HEK293 (cell line): ENCODE measurements at regions not wholly inside any gene's neighbourhood (a gene's known extent, or its start where the extent isn't known, plus 50 kb on each side); places are given as distances from the start of the nearest gene placed in this dataset.

Source experiments
- CTCF ChIA-PET: fragments of 350-600 bp; formaldehyde crosslinking; extraction: SDS; loops from one replicate; lab custom pipeline; 2021; ENCODE audit warnings: antibody characterized with exemption; lab: Yijun Ruan, JAX
- POLR2A ChIA-PET: fragments of 300-600 bp; formaldehyde crosslinking; extraction: SDS; loops from one replicate; lab custom pipeline; 2020; ENCODE audit warnings: antibody characterized with exemption, inconsistent platforms; lab: Yijun Ruan, JAX
- H3K27ac ChIP-seq: fragments of 200-500 bp; sonication (Bioruptor generic); 2 replicates; pipeline ENCODE4 v1.5.1; 2014; ENCODE audit warnings: low read depth, low read length, control low read depth, inconsistent platforms; ENCODE audit errors: extremely low read depth
- H3K36me3 ChIP-seq, 2 experiments: fragments of 200-500 bp in 1 of 2; sonication (Bioruptor generic) in 1 of 2; 1 replicate in 1 of 2; 2 replicates in 1 of 2; pipeline ENCODE4 v1.5.1; 2014 to 2017; ENCODE audit warnings: inconsistent platforms in 2 of 2, low read length in 2 of 2; ENCODE audit not compliant: control insufficient read depth in 2 of 2, insufficient read depth in 1 of 2
- H3K4me1 ChIP-seq: fragments of 200-500 bp; sonication (Bioruptor generic); 2 replicates; pipeline ENCODE4 v1.5.1; 2014; ENCODE audit warnings: mild to moderate bottlenecking, low read length, inconsistent platforms; ENCODE audit not compliant: control insufficient read depth, insufficient read depth
- H3K4me3 ChIP-seq: 2 replicates; pipeline ENCODE4 v1.5.1; 2011; ENCODE audit warnings: low read depth, mild to moderate bottlenecking, control low read depth, low read length, moderate library complexity
- H3K9me3 ChIP-seq: fragments of 200-500 bp; sonication (Bioruptor generic); 2 replicates; pipeline ENCODE4 v1.5.1; 2014; ENCODE audit warnings: low read depth, low read length, inconsistent platforms; ENCODE audit not compliant: control insufficient read depth, insufficient read depth
- HOXC10 ChIP-seq: sonication (generic); formaldehyde crosslinking; IDR thresholded peaks from 2 replicates; pipeline ENCODE4 v1.8.1; 2023; ENCODE audit warnings: mild to moderate bottlenecking, missing genetic modification reagents
- KLF1 ChIP-seq: fragments of 450-650 bp; formaldehyde crosslinking; IDR thresholded peaks from 2 replicates; pipeline ENCODE4 v1.5.1; 2016; ENCODE audit warnings: missing biosample characterization, missing genetic modification characterization
- MZF1 ChIP-seq: fragments of 450-650 bp; formaldehyde crosslinking; IDR thresholded peaks from 2 replicates; pipeline ENCODE4 v1.5.1; 2017; ENCODE audit warnings: missing biosample characterization, missing genetic modification characterization, borderline replicate concordance
- ZFP3 ChIP-seq: fragments of 450-650 bp; formaldehyde crosslinking; IDR thresholded peaks from 2 replicates; pipeline ENCODE4 v1.5.1; 2016; ENCODE audit warnings: low read depth, missing biosample characterization, missing genetic modification characterization
- ZNF157 ChIP-seq: fragments of 450-650 bp; formaldehyde crosslinking; IDR thresholded peaks from 2 replicates; pipeline ENCODE4 v1.5.1; 2016; ENCODE audit warnings: missing biosample characterization, missing genetic modification characterization
- ZNF19 ChIP-seq: fragments of 450-650 bp; formaldehyde crosslinking; IDR thresholded peaks from 2 replicates; pipeline ENCODE4; 2016; ENCODE audit warnings: missing biosample characterization, missing genetic modification characterization, low read depth
- ZNF223 ChIP-seq: fragments of 450-650 bp; formaldehyde crosslinking; IDR thresholded peaks from 2 replicates; pipeline ENCODE4 v1.5.1; 2016; ENCODE audit warnings: missing biosample characterization, missing genetic modification characterization
- ZNF274 ChIP-seq, 2 experiments: fragments of 200-500 bp in 1 of 2; fragments of 450-650 bp in 1 of 2; sonication (Bioruptor generic) in 1 of 2; formaldehyde crosslinking in 1 of 2; IDR thresholded peaks; 2 replicates each; pipeline versions ENCODE4 v1.5.1 to v1.6.1; 2014 to 2016; ENCODE audit warnings: borderline replicate concordance in 1 of 2, inconsistent platforms in 1 of 2, low read length in 1 of 2, missing biosample characterization in 1 of 2, missing genetic modification characterization in 1 of 2
- ZNF324 ChIP-seq: fragments of 450-650 bp; formaldehyde crosslinking; IDR thresholded peaks from 2 replicates; pipeline ENCODE4 v1.5.1; 2016; ENCODE audit warnings: missing biosample characterization, missing genetic modification characterization
- ZNF521 ChIP-seq: fragments of 450-650 bp; formaldehyde crosslinking; IDR thresholded peaks from 2 replicates; pipeline ENCODE4 v1.5.1; 2017; ENCODE audit warnings: missing biosample characterization, mild to moderate bottlenecking, missing genetic modification characterization
- ZNF529 ChIP-seq: fragments of 450-650 bp; formaldehyde crosslinking; IDR thresholded peaks from 2 replicates; pipeline ENCODE4 v1.5.1; 2017; ENCODE audit warnings: missing genetic modification characterization, missing biosample characterization; ENCODE audit not compliant: insufficient replicate concordance
- ZNF548 ChIP-seq: fragments of 450-650 bp; formaldehyde crosslinking; IDR thresholded peaks from 2 replicates; pipeline ENCODE4 v1.5.1; 2016; ENCODE audit warnings: missing biosample characterization, missing genetic modification characterization
- ZNF777 ChIP-seq: fragments of 450-650 bp; formaldehyde crosslinking; IDR thresholded peaks from 2 replicates; pipeline ENCODE4 v1.5.1; 2017; ENCODE audit warnings: missing biosample characterization, missing genetic modification characterization, borderline replicate concordance
- ZNF830 ChIP-seq: fragments of 450-650 bp; IDR thresholded peaks from 2 replicates; pipeline ENCODE4 v1.5.0; 2018; ENCODE audit warnings: missing biosample characterization, missing genetic modification characterization, low read depth, mild to moderate bottlenecking, moderate library complexity
- ZNF843 ChIP-seq: fragments of 450-650 bp; formaldehyde crosslinking; IDR thresholded peaks from 2 replicates; pipeline ENCODE4 v1.5.1; 2016; ENCODE audit warnings: missing biosample characterization, missing genetic modification characterization
- TF ChIP-seq, protein P1 (sequence below): fragments of 450-650 bp; IDR thresholded peaks from 2 replicates; pipeline ENCODE4 v1.5.1; 2018; ENCODE audit warnings: missing biosample characterization, missing genetic modification characterization
- TF ChIP-seq, protein P2 (sequence below): fragments of 450-650 bp; formaldehyde crosslinking; IDR thresholded peaks from 2 replicates; pipeline ENCODE4 v1.5.1; 2016; ENCODE audit warnings: missing biosample characterization, missing genetic modification characterization
- TF ChIP-seq, protein P3 (sequence below): fragments of 450-650 bp; formaldehyde crosslinking; IDR thresholded peaks from 2 replicates; pipeline ENCODE4 v1.5.1; 2016; ENCODE audit warnings: missing biosample characterization, missing genetic modification characterization
- TF ChIP-seq, protein P4 (sequence below): fragments of 450-650 bp; formaldehyde crosslinking; IDR thresholded peaks from 2 replicates; pipeline ENCODE4 v1.5.1; 2016; ENCODE audit warnings: missing biosample characterization, missing genetic modification characterization

DNA sequence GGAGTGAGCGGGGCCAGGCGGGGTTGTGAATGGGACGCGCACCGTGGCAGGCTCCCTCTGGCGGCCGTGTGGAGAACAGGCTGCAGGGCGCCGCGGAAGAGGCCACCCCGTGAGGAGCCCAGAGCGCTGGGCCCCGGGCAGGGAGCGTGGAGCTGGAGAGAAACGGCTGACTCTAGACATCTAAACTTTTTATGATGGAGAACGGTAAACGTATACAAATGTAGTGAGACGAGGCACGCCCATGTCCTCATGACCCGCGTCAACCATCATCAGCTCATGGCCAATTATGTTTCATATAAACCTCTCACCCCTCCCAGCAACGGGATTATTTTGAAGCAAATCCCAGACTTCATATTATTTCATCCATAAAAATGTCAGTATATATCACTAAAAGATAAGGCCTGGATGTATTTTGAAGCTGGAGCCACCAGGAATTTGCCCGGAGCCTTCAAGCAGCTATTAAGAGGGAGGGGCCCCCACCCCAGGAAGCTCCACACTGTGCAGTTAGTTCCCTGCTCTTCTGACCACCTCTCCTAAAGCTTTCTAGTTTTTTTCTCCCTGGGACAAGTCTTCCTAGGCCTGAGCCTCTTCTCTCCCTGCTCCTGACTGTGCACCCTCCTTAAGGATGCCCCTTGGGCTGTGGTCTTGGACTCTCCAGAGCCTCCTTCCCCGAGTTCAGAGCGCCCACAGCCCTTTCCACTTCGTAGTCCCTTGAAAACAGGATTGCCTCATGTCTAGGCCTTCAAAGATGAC lies 149.5 kb downstream of the SMAD6 start (continued):
- TF ChIP-seq, protein P1, sequence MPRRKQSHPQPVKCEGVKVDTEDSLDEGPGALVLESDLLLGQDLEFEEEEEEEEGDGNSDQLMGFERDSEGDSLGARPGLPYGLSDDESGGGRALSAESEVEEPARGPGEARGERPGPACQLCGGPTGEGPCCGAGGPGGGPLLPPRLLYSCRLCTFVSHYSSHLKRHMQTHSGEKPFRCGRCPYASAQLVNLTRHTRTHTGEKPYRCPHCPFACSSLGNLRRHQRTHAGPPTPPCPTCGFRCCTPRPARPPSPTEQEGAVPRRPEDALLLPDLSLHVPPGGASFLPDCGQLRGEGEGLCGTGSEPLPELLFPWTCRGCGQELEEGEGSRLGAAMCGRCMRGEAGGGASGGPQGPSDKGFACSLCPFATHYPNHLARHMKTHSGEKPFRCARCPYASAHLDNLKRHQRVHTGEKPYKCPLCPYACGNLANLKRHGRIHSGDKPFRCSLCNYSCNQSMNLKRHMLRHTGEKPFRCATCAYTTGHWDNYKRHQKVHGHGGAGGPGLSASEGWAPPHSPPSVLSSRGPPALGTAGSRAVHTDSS (tag by site-specific recombination), result no peak
- TF ChIP-seq ZNF274 (IDR thresholded peaks at IDR 0.05; ENCODE audit: low read length), result no peak
- TF ChIP-seq ZNF274 (tag by site-specific recombination; IDR thresholded peaks at IDR 0.05; ENCODE audit: borderline replicate concordance), result no peak
- TF ChIP-seq, protein P2, sequence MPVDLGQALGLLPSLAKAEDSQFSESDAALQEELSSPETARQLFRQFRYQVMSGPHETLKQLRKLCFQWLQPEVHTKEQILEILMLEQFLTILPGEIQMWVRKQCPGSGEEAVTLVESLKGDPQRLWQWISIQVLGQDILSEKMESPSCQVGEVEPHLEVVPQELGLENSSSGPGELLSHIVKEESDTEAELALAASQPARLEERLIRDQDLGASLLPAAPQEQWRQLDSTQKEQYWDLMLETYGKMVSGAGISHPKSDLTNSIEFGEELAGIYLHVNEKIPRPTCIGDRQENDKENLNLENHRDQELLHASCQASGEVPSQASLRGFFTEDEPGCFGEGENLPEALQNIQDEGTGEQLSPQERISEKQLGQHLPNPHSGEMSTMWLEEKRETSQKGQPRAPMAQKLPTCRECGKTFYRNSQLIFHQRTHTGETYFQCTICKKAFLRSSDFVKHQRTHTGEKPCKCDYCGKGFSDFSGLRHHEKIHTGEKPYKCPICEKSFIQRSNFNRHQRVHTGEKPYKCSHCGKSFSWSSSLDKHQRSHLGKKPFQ (tag by site-specific recombination), result peak; percentile 23; the same call in 1 of the 2 replicates
- TF ChIP-seq ZNF19 (tag by site-specific recombination), result no peak
- TF ChIP-seq ZNF157, result no peak
- no peak for TF ChIP-seq ZNF830 (tag by site-specific recombination)
- no peak for TF ChIP-seq ZNF223 (tag by site-specific recombination)
- peak; percentile 54; the same call in 1 of the 2 replicates for TF ChIP-seq MZF1 (tag by site-specific recombination)
- peak; percentile 78; the same call in 1 of the 2 replicates for TF ChIP-seq ZNF324 (tag by site-specific recombination)
- no peak for TF ChIP-seq ZNF529 (tag by site-specific recombination)
- TF ChIP-seq HOXC10 (CRISPR knock-in tag), result no peak
- no peak for TF ChIP-seq ZNF777
- TF ChIP-seq ZNF843 (tag by site-specific recombination), result peak; percentile 84
- no peak for TF ChIP-seq ZNF548 (tag by site-specific recombination)
- TF ChIP-seq, protein P3, sequence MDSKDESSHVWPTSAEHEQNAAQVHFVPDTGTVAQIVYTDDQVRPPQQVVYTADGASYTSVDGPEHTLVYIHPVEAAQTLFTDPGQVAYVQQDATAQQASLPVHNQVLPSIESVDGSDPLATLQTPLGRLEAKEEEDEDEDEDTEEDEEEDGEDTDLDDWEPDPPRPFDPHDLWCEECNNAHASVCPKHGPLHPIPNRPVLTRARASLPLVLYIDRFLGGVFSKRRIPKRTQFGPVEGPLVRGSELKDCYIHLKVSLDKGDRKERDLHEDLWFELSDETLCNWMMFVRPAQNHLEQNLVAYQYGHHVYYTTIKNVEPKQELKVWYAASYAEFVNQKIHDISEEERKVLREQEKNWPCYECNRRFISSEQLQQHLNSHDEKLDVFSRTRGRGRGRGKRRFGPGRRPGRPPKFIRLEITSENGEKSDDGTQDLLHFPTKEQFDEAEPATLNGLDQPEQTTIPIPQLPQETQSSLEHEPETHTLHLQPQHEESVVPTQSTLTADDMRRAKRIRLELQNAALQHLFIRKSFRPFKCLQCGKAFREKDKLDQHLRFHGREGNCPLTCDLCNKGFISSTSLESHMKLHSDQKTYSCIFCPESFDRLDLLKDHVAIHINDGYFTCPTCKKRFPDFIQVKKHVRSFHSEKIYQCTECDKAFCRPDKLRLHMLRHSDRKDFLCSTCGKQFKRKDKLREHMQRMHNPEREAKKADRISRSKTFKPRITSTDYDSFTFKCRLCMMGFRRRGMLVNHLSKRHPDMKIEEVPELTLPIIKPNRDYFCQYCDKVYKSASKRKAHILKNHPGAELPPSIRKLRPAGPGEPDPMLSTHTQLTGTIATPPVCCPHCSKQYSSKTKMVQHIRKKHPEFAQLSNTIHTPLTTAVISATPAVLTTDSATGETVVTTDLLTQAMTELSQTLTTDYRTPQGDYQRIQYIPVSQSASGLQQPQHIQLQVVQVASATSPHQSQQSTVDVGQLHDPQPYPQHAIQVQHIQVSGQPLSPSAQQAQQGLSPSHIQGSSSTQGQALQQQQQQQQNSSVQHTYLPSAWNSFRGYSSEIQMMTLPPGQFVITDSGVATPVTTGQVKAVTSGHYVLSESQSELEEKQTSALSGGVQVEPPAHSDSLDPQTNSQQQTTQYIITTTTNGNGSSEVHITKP, result peak; percentile 90
- no peak for TF ChIP-seq ZNF521 (tag by site-specific recombination)
- TF ChIP-seq KLF1 (tag by site-specific recombination), result peak; percentile 97
- TF ChIP-seq, all 188 proteins: peak for 65

DNA sequence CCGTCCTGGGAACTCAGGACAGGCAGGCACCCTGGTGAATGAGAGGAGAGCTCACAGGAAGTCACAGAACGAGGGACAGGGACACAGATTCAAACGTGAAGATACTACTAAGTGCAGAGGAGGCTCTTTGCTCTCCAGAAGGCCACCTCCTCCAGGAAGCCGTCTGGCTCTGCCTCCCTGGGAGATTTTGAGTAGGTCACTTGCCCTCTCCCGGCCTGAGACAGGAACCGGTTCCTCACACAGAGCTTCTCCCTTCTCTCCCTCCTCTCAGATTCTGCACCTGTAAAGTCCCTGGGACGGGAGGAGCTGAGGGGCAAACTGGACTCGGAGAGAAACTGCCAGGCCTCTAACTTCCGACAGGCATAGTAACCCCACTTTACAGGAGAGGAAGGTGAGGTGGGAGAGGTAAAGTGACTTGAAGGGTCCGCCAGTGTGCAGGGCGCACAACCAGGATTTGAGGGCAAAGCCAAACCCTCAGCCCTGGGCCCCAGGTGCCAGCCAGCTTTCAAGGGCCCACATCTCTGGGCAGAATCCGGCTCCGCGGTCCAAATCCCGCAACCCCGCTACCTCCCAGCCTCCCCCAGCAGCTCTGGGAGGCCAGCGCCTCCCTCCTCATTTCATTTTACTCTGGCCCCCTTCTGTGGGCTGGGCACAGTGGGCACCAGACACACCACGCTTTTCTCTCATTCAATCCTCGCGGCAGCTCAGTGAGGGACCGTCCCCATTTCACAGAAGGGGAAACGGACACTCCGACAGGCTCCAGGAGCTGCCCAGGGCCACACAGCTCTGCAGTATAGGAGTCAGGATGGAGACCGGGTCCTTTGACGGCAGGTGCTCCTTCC lies 150.2 kb downstream of the SMAD6 start:
- Histone ChIP-seq H3K4me3 (no peak overlapping the region), H3K4me1 (peaks cover 7% of the 10 kb centered on the region), H3K9me3 (no peaks in the 10 kb centered on the region), H3K36me3 (no peaks in the 10 kb centered on the region), H3K27ac (peak overlapping the region; percentile 42)
- POLR2A ChIA-PET, result interaction anchor here (0.7 to 2.9 kb wide), 9 partner anchors 9 to 347 kb away, joined by 3 to 30 read pairs (median 3); partner anchors contain the start of genes RPL4, SMAD6 and ZWILCH
- TF ChIP-seq, protein P4, sequence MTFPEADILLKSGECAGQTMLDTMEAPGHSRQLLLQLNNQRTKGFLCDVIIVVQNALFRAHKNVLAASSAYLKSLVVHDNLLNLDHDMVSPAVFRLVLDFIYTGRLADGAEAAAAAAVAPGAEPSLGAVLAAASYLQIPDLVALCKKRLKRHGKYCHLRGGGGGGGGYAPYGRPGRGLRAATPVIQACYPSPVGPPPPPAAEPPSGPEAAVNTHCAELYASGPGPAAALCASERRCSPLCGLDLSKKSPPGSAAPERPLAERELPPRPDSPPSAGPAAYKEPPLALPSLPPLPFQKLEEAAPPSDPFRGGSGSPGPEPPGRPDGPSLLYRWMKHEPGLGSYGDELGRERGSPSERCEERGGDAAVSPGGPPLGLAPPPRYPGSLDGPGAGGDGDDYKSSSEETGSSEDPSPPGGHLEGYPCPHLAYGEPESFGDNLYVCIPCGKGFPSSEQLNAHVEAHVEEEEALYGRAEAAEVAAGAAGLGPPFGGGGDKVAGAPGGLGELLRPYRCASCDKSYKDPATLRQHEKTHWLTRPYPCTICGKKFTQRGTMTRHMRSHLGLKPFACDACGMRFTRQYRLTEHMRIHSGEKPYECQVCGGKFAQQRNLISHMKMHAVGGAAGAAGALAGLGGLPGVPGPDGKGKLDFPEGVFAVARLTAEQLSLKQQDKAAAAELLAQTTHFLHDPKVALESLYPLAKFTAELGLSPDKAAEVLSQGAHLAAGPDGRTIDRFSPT, result 0 out of 2 replicates have a peak, but pooled peaks have one; percentile 21
- no peak for TF ChIP-seq ZFP3 (tag by site-specific recombination)
- no peak for TF ChIP-seq ZNF521 (tag by site-specific recombination)
- CTCF ChIA-PET, result interaction anchor here (0.5 to 6.5 kb wide), 77 partner anchors 7 to 995 kb away, joined by 3 to 139 read pairs (median 5); partner anchors contain the start of genes LCTL, MAP2K1, SMAD6 and SNAPC5
